ENCODE measurements at regions not wholly inside any gene's neighbourhood (a gene's known extent, or its start where the extent isn't known, plus 50 kb on each side); places are given as distances from the start of the nearest gene placed in this dataset.

- DNase-seq (ENCODE audit: low read depth) = no peak
Measured at GRCh38 chr2:219769090-219769910, 141.9 kb downstream of the SLC4A3 start.

GRCh38 chr2:219772103-219772635, 144.7 kb downstream of the SLC4A3 start:
- DNase-seq (ENCODE audit: low read depth) = no peak

GRCh38 chr2:219772697-219773096, 145.3 kb downstream of the SLC4A3 start:
- DNase-seq (ENCODE audit: low read depth) = no peak

- no peak for DNase-seq (ENCODE audit: low read depth)
Measured at GRCh38 chr2:219775506-219775905, 148.1 kb downstream of the SLC4A3 start.

- DNase-seq (ENCODE audit: low read depth) = no peak
Measured at GRCh38 chr2:219777388-219777787, 150.0 kb downstream of the SLC4A3 start.

- no peak for DNase-seq (ENCODE audit: low read depth)
Measured at GRCh38 chr2:219778189-219778588, 150.8 kb downstream of the SLC4A3 start.

GRCh38 chr2:219782737-219783348, 155.4 kb downstream of the SLC4A3 start:
- no peak for DNase-seq (ENCODE audit: low read depth)

- DNase-seq (ENCODE audit: low read depth) = no peak
Measured at GRCh38 chr2:219783359-219783975, 156.0 kb downstream of the SLC4A3 start.

- no peak for DNase-seq (ENCODE audit: low read depth)
Measured at GRCh38 chr2:219784178-219784577, 156.7 kb downstream of the SLC4A3 start.

GRCh38 chr2:219789476-219789875, 162.0 kb downstream of the SLC4A3 start:
- no peak for DNase-seq (ENCODE audit: low read depth)

GRCh38 chr2:219792446-219792845, 165.0 kb downstream of the SLC4A3 start:
- no peak for DNase-seq (ENCODE audit: low read depth)

GRCh38 chr2:219798430-219798829, 171.0 kb downstream of the SLC4A3 start:
- DNase-seq (ENCODE audit: low read depth) = no peak

- no peak for DNase-seq (ENCODE audit: low read depth)
Measured at GRCh38 chr2:219803294-219803693, 175.9 kb downstream of the SLC4A3 start.

GRCh38 chr2:219810895-219811294, 183.5 kb downstream of the SLC4A3 start:
- no peak for DNase-seq (ENCODE audit: low read depth)

GRCh38 chr2:219812672-219813071, 185.2 kb downstream of the SLC4A3 start:
- DNase-seq (ENCODE audit: low read depth) = no peak

- DNase-seq (ENCODE audit: low read depth) = no peak
Measured at GRCh38 chr2:219820767-219821166, 193.3 kb downstream of the SLC4A3 start.

GRCh38 chr2:219823574-219823973, 196.1 kb downstream of the SLC4A3 start:
- no peak for DNase-seq (ENCODE audit: low read depth)

GRCh38 chr2:219824996-219825395, 197.6 kb downstream of the SLC4A3 start:
- no peak for DNase-seq (ENCODE audit: low read depth)

- DNase-seq (ENCODE audit: low read depth) = no peak
Measured at GRCh38 chr2:219828127-219828526, 200.7 kb downstream of the SLC4A3 start.

- DNase-seq (ENCODE audit: low read depth) = no peak
Measured at GRCh38 chr2:219829667-219830352, 202.4 kb downstream of the SLC4A3 start.

GRCh38 chr2:219830353-219830738, 202.9 kb downstream of the SLC4A3 start:
- no peak for DNase-seq (ENCODE audit: low read depth)

GRCh38 chr2:219831957-219832356, 204.5 kb downstream of the SLC4A3 start:
- no peak for DNase-seq (ENCODE audit: low read depth)
